Kidney (tissue), 13 donors: ENCODE measurements at regions not wholly inside any gene's neighbourhood (a gene's known extent, or its start where the extent isn't known, plus 50 kb on each side); places are given as distances from the start of the nearest gene placed in this dataset.

Source experiments
- DNase-seq, 5 donors: peaks; one replicate each; pipeline ENCODE4 v3.0.0-alpha.2; 2013 to 2020
- FAIRE-seq: peaks from 2 replicates; lab custom pipeline; 2012; peaks lifted over from hg19 to GRCh38; lab: Jason Lieb, UNC
- H3K27ac ChIP-seq, 2 donors: one replicate each; pipeline ENCODE4 v1.7.0; 2013; ENCODE audit warnings: low read depth in 2 of 2, low read length in 2 of 2, inconsistent platforms in 1 of 2
- H3K27me3 ChIP-seq: one replicate; pipeline ENCODE4 v1.7.1; 2013; ENCODE audit warnings: low read length, inconsistent platforms; ENCODE audit not compliant: control insufficient read depth, insufficient read depth
- H3K36me3 ChIP-seq, 3 donors: one replicate each; pipeline versions ENCODE4 v1.7.0 to v1.7.1; 2013; ENCODE audit warnings: low read length in 3 of 3, control low read depth in 1 of 3, inconsistent platforms in 1 of 3; ENCODE audit not compliant: insufficient read depth in 3 of 3, control insufficient read depth in 2 of 3
- H3K4me1 ChIP-seq, 3 donors: one replicate each; pipeline versions ENCODE4 v1.7.0 to v1.7.1; 2013; ENCODE audit warnings: low read length in 3 of 3, inconsistent platforms in 1 of 3, low read depth in 1 of 3; ENCODE audit not compliant: control insufficient read depth in 2 of 3, insufficient read depth in 2 of 3
- H3K4me3 ChIP-seq, 3 donors: one replicate each; pipeline versions ENCODE4 v1.7.0 to v1.8.1; 2013; ENCODE audit warnings: low read length in 3 of 3, control low read depth in 1 of 3, inconsistent platforms in 1 of 3
- H3K9ac ChIP-seq, 3 donors: one replicate each; pipeline versions ENCODE4 v1.7.0 to v1.7.1; 2013; ENCODE audit warnings: low read length in 3 of 3, control low read depth in 1 of 3, inconsistent platforms in 1 of 3
- H3K9me3 ChIP-seq, 3 donors: one replicate each; pipeline versions ENCODE4 v1.7.0 to v1.7.1; 2013; ENCODE audit warnings: low read length in 3 of 3, control low read depth in 1 of 3, inconsistent platforms in 1 of 3; ENCODE audit not compliant: control insufficient read depth in 2 of 3, insufficient read depth in 1 of 3
- CTCF ChIP-seq: IDR thresholded peaks from 3 replicates; pipeline ENCODE4 v1.5.1; 2012; ENCODE audit warnings: mild to moderate bottlenecking, moderate library complexity, borderline replicate concordance; ENCODE audit not compliant: insufficient read depth; ENCODE audit errors: extremely low read depth
- intact Hi-C: fragments of 100-400 bp; cut with DNase I; formaldehyde crosslinking; loops from one replicate; pipeline ENCODE4 v1.11.1; 2022
- donor health status: control.
- donor health status: control.
- donor health status: control.
- donor health status: control.
- donor health status: control.
- donor health status: DM: yes; HTN: yes; CAD: no.
- donor health status: Normal renal cell carcinoma (clear cell type).

GRCh38 chr4:152256996-152257395, 278.9 kb downstream of the FBXW7 start:
- Histone ChIP-seq H3K9ac (no peak overlapping the region), H3K27me3 (no peaks in the 10 kb centered on the region), H3K9me3 (peaks cover 0 to 12% (median 0%) of the 10 kb centered on the region in 3 donors), H3K36me3 (no peaks in the 10 kb centered on the region), H3K4me3 (no peak overlapping the region), H3K27ac (no peak overlapping the region), H3K4me1 (peaks cover 0 to 3% (median 0%) of the 10 kb centered on the region in 3 donors)
- no peak for FAIRE-seq
- intact Hi-C loops: no loop called here
- no peak for DNase-seq
- TF ChIP-seq CTCF: no peak

- no peaks in the 10 kb centered on the region for H3K36me3 ChIP-seq
- H3K9ac ChIP-seq: no peak overlapping the region
- DNase-seq (no peak), FAIRE-seq (no peak)
- TF ChIP-seq CTCF: no peak
- peaks cover 0 to 8% (median 0%) of the 10 kb centered on the region in 3 donors for H3K9me3 ChIP-seq
- peaks cover 0 to 3% (median 0%) of the 10 kb centered on the region in 3 donors for H3K4me1 ChIP-seq
- H3K27me3 ChIP-seq: no peaks in the 10 kb centered on the region
- no peak overlapping the region for H3K27ac ChIP-seq
- no peak overlapping the region for H3K4me3 ChIP-seq
- intact Hi-C loops: no loop called here
These were observed 280.5 kb downstream of the FBXW7 start for GRCh38 chr4:152255437-152255836.

DNA sequence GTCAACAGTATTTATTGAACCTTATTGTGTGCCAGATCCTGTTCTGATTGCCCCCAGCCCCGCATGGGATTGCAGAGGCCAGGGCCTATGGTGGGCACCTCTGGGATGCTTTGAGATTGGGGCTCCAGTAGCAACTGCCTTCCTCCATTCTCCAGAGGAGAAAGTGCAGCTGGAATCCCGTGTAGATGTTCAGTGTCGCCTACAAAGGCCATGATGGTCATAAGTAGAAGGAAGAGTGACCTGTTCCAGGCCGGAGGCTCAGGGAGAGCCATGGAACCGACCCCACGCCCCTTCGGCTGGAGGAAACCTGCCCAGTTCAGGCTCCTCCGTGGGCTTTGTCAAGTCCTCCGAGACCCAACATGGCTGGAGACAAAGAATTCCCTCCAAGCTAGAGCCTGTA, 287.5 kb downstream of the FBXW7 start:
- FAIRE-seq (no peak), DNase-seq (no peak)
- no peak overlapping the region for H3K27ac ChIP-seq
- no peak overlapping the region for H3K9ac ChIP-seq
- no peak for TF ChIP-seq CTCF
- H3K36me3 ChIP-seq: no peaks in the 10 kb centered on the region
- H3K4me1 ChIP-seq: no peaks in the 10 kb centered on the region
- H3K9me3 ChIP-seq: peaks cover 0 to 7% (median 0%) of the 10 kb centered on the region in 3 donors
- intact Hi-C loops: no loop called here
- no peak overlapping the region for H3K4me3 ChIP-seq
- H3K27me3 ChIP-seq: no peaks in the 10 kb centered on the region
